Stomach (tissue), 8 donors: ENCODE measurements at regions not wholly inside any gene's neighbourhood (a gene's known extent, or its start where the extent isn't known, plus 50 kb on each side); places are given as distances from the start of the nearest gene placed in this dataset.

Source experiments
- DNase-seq, 2 donors: peaks; one replicate each; pipeline versions ENCODE4 v3.0.0 to v3.0.0-alpha.2; 2013 to 2019
- H3K27ac ChIP-seq, 5 donors: fragments of 200-600 bp in 4 of 5; sonication (generic) in 4 of 5; one replicate each; pipeline ENCODE4 v1.5.1; 2013 to 2019; ENCODE audit warnings: mild to moderate bottlenecking in 1 of 5, moderate library complexity in 1 of 5
- H3K27me3 ChIP-seq, 3 donors: fragments of 200-600 bp; sonication (generic); one replicate each; pipeline ENCODE4 v1.5.1; 2017 to 2019; ENCODE audit warnings: mixed run types in 1 of 3
- H3K36me3 ChIP-seq, 4 donors: fragments of 200-600 bp; sonication (generic); 1 replicate in 3 of 4; 2 replicates in 1 of 4; pipeline ENCODE4 v1.5.1; 2016 to 2019
- H3K4me1 ChIP-seq, 4 donors: fragments of 200-600 bp; sonication (generic); one replicate each; pipeline ENCODE4 v1.5.1; 2016 to 2019
- H3K4me3 ChIP-seq, 4 donors: fragments of 200-600 bp; sonication (generic) in 3 of 4; one replicate each; pipeline ENCODE4 v1.5.1; 2016 to 2019; ENCODE audit warnings: mild to moderate bottlenecking in 1 of 4
- H3K9me3 ChIP-seq, 4 donors: fragments of 200-600 bp; sonication (generic); one replicate each; pipeline ENCODE4 v1.5.1; 2016 to 2019
- EP300 ChIP-seq: sonication (generic); formaldehyde crosslinking; IDR thresholded peaks from one replicate; pipeline ENCODE4 v1.6.1; 2017; ENCODE audit warnings: antibody characterized with exemption
- POLR2A ChIP-seq, 4 donors: fragments of 450-650 bp; IDR thresholded peaks; one replicate each; pipeline ENCODE4 v1.6.1; 2016; ENCODE audit warnings: antibody characterized with exemption in 4 of 4, control low read depth in 2 of 4, mild to moderate bottlenecking in 1 of 4, moderate library complexity in 1 of 4
- POLR2AphosphoS5 ChIP-seq, 3 donors: sonication (generic); formaldehyde crosslinking; IDR thresholded peaks; one replicate each; pipeline ENCODE4 v1.6.1; 2016; ENCODE audit warnings: antibody characterized with exemption in 3 of 3
- WGBS, 5 donors: extraction: QIAGEN DNeasy Blood & Tissue Kit in 3 of 5; methylation state at CpG; one replicate each; pipeline versions ENCODE4 v1.1.5 to v1.1.7; 2013 to 2018; 5-methylcytosine and 5-hydroxymethylcytosine counted together
- intact Hi-C: fragments of 100-400 bp; cut with DNase I; formaldehyde crosslinking; loops from one replicate; pipeline ENCODE4 v1.15.1; 2023; ENCODE audit warnings: low total_unique reads
- TF ChIP-seq, protein P1 (sequence below), 7 experiments: fragments of 450-650 bp in 4 of 7; fragments of 200-600 bp in 3 of 7; sonication (generic) in 3 of 7; IDR thresholded peaks; one replicate each; pipeline ENCODE4 v1.5.1; 2016 to 2019; ENCODE audit warnings: antibody characterized with exemption in 7 of 7, control low read depth in 2 of 7, mild to moderate bottlenecking in 1 of 7
- donor health status: healthy with polysubstance abuse.
- donor health status: Bipolar disorder and iron deficiency.
- donor health status: healthy.

DNA sequence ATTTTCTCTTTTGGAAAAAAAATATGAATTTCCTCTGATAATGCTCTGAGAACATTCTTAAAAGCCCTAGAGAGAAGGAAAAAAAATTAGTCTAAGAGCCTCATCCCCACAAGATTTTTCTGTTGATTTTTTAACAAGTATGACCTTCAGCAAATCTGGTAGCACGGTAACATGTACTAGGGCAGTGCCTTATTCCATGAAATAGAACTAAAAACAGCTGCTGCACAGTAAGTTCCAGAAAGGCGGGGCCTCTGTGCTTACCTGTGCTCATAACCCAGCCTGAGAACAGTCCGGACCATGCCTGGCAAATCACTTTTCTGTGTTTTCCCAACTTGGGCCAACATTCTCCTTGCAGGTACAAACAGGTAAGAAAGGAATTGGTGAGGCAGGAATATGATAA, 519.1 kb upstream of the AKR1E2 start:
- Histone ChIP-seq H3K9me3 (no peaks in the 10 kb centered on the region), H3K27me3 (no peaks in the 10 kb centered on the region), H3K36me3 (no peaks in the 10 kb centered on the region), H3K4me1 (peaks cover 0 to 22% (median 0%) of the 10 kb centered on the region in 4 donors), H3K4me3 (no peak overlapping the region), H3K27ac (no peak overlapping the region)
- no peak for TF ChIP-seq EP300
- no peak for TF ChIP-seq POLR2AphosphoS5 (IDR thresholded peaks at IDR 0.05)
- TF ChIP-seq, protein P1, sequence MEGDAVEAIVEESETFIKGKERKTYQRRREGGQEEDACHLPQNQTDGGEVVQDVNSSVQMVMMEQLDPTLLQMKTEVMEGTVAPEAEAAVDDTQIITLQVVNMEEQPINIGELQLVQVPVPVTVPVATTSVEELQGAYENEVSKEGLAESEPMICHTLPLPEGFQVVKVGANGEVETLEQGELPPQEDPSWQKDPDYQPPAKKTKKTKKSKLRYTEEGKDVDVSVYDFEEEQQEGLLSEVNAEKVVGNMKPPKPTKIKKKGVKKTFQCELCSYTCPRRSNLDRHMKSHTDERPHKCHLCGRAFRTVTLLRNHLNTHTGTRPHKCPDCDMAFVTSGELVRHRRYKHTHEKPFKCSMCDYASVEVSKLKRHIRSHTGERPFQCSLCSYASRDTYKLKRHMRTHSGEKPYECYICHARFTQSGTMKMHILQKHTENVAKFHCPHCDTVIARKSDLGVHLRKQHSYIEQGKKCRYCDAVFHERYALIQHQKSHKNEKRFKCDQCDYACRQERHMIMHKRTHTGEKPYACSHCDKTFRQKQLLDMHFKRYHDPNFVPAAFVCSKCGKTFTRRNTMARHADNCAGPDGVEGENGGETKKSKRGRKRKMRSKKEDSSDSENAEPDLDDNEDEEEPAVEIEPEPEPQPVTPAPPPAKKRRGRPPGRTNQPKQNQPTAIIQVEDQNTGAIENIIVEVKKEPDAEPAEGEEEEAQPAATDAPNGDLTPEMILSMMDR (IDR thresholded peaks at IDR 0.05), result no peak
- no peak for TF ChIP-seq POLR2A (IDR thresholded peaks at IDR 0.05)
- DNase-seq, result peak; percentile 20 to 42
- WGBS, 5 donors, result 31 to 73% (median 38%) methylated on average over 3 of the region's 3 CpGs
- intact Hi-C loops, result no loop called here

DNA sequence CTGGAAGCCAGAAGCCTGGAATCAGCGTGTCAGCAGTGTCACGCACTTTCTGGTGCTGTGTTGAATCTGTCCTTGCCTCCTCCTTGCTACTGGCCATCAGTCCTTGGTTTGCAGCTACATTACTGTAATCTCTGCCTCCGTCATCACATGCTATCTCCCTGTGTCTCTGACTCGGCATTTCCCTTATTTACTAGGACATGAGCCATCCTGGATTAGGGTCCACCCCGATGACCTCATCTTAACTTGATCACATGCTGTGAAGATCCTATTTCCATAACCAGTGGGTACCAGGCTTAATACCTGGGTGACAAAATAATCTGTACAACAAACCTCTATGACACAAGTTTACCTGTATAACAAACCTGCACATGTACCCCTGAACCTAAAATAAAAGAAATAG, 518.0 kb upstream of the KLF6 start:
- Histone ChIP-seq H3K4me1 (peaks cover 0 to 13% (median 0%) of the 10 kb centered on the region in 4 donors), H3K27ac (no peak overlapping the region), H3K4me3 (no peak overlapping the region), H3K27me3 (no peaks in the 10 kb centered on the region), H3K36me3 (no peaks in the 10 kb centered on the region), H3K9me3 (no peaks in the 10 kb centered on the region)
- WGBS, 5 donors, result 84 to 90% (median 87%) methylated on average over 5 of the region's 5 CpGs
- TF ChIP-seq POLR2AphosphoS5 (IDR thresholded peaks at IDR 0.05) (no peak), EP300 (no peak), POLR2A (IDR thresholded peaks at IDR 0.05) (no peak)
- TF ChIP-seq, protein P1 (IDR thresholded peaks at IDR 0.05), result no peak
- DNase-seq, result no peak
- intact Hi-C loops, result no loop called here

GRCh38 chr10:4301291-4302045, 516.5 kb upstream of the KLF6 start:
- H3K9me3 ChIP-seq, result no peaks in the 10 kb centered on the region
- H3K4me3 ChIP-seq, result no peak overlapping the region
- intact Hi-C loops, result no loop called here
- no peaks in the 10 kb centered on the region for H3K36me3 ChIP-seq
- no peak overlapping the region for H3K27ac ChIP-seq
- TF ChIP-seq EP300 (no peak), POLR2AphosphoS5 (IDR thresholded peaks at IDR 0.05) (no peak), POLR2A (IDR thresholded peaks at IDR 0.05) (no peak)
- TF ChIP-seq, protein P1 (IDR thresholded peaks at IDR 0.05), result no peak
- WGBS, 5 donors, result 50 to 66% (median 59%) methylated on average over 6 of the region's 6 CpGs
- peak in 1 of 2 donors; percentile 47 for DNase-seq
- peaks cover 0 to 2% (median 0%) of the 10 kb centered on the region in 4 donors for H3K4me1 ChIP-seq
- no peaks in the 10 kb centered on the region for H3K27me3 ChIP-seq

GRCh38 chr10:4296161-4296560, 511.2 kb upstream of the KLF6 start:
- no peaks in the 10 kb centered on the region for H3K9me3 ChIP-seq
- no peak overlapping the region for H3K27ac ChIP-seq
- H3K4me3 ChIP-seq, result no peak overlapping the region
- 90 to 97% (median 95%) methylated on average over 5 of the region's 5 CpGs for WGBS, 5 donors
- H3K27me3 ChIP-seq, result no peaks in the 10 kb centered on the region
- TF ChIP-seq POLR2AphosphoS5 (IDR thresholded peaks at IDR 0.05) (no peak), EP300 (no peak), POLR2A (IDR thresholded peaks at IDR 0.05) (no peak)
- TF ChIP-seq, protein P1 (IDR thresholded peaks at IDR 0.05), result no peak
- intact Hi-C loops, result no loop called here
- DNase-seq, result no peak
- H3K4me1 ChIP-seq, result no peaks in the 10 kb centered on the region
- no peaks in the 10 kb centered on the region for H3K36me3 ChIP-seq
